Left renal cortex interstitium (tissue), 4 donors: ENCODE measurements at regions not wholly inside any gene's neighbourhood (a gene's known extent, or its start where the extent isn't known, plus 50 kb on each side); places are given as distances from the start of the nearest gene placed in this dataset.

Experiments used
- DNase-seq, 4 donors: peaks; one replicate each; pipeline ENCODE4 v3.0.0-alpha.2; 2013; ENCODE audit warnings: low read depth in 4 of 4, low spot score in 2 of 4, missing footprints in 1 of 4

DNA sequence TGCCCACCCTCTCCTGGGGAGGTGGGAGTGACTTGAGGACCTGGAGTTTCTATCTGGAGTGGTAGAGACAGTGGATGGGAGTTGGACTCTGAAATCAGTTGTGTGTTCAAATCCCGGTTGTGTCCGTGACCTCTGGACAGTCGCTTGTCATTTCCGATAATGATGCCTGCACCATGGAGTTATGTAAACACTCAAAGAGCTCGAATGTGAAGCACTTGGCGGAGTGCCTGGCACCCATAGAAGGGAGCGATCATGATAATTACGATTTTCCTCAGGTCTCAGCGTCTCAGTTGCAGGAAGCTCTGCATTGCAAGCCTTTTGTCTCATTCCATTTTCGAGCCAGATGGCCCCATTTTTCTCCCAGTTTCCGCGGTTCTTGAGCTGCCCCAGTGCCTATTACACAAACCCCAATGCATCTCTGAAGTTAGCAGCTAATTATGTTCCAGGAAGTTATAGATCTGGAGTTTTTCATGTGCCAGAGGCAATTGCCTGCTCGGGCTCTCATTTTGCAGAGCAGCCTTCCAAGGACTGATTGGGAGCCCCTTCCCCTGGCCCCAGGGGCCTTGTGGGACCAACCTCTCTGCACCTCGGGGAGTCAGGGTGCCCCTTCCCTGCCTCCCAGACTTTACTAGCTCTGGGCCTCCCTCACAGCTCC is 175.5 kb upstream of the MVB12B start:
- DNase-seq = no peak

DNA sequence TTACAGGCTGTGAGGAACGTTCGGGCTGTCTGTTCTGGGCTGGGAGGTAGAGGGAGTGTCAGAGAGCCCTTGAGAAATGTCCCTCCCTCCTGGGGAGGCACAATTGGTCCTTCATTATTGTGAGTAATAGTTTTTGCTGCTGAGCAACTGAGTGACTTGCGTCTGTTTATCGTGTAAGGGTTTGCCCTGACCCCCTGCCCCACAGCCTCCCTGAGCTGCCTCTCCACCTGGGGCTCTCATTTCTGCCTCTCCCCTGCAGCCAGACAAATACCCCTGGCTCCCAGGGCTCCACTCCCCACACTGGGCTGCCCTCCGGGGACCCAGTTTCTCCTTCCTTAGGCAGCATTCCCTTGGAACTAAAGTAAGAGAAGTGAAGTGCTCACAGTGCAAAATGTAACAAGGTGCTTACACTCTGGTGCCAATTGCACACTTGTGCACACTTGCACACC is 174.9 kb upstream of the MVB12B start:
- DNase-seq = no peak

DNA sequence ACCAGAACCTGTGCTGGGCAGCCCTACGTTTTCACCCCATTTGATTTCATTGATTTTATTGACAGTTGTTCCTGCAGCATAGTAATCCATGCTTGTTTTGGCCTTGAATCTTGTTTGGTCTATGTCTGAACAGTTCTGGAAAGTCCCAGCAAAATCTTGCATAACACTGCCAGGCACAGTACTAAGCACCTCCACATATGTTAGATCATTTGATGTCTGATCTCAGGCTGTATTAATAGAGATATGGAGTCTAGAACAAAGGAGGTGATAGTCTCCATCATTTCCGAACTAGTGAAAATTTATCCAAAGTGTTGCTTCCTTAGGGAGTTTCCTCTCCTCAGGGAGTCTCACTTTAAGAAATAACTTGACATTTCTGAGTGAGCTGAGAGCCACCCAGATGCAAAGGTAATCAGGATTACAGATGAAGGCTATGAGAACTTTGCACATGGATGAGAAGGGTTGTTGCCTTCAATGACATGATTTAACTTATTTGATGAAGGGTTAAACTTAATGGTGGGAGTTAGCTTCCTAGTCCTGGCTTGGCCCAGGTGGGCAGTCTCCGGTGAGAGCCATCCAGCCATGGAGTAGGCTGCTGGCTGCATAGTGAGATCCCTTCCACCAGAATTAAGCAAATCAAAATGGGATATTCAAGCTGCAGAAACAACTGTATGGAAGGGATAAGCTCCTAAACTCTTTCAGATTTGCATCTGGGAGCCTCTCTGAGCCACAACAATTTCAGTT is 173.8 kb upstream of the MVB12B start:
- no peak for DNase-seq

DNA sequence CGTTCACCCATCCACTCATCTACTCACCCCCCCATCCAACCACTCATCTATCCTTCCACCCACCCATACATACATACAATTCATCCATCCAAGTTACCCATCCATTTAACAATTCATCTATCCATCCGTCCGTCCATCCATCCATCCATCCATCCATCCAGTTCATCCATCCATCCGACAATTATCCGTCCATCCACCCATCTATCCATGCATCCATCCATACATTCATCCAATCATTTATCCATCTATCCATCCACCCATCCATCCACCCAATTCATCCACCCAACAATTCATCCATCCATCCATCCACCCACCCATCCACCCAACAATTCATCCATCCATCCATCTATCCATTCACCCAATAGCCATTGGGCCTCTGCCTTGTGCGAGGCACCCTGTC is 173.2 kb upstream of the MVB12B start:
- no peak for DNase-seq

DNA sequence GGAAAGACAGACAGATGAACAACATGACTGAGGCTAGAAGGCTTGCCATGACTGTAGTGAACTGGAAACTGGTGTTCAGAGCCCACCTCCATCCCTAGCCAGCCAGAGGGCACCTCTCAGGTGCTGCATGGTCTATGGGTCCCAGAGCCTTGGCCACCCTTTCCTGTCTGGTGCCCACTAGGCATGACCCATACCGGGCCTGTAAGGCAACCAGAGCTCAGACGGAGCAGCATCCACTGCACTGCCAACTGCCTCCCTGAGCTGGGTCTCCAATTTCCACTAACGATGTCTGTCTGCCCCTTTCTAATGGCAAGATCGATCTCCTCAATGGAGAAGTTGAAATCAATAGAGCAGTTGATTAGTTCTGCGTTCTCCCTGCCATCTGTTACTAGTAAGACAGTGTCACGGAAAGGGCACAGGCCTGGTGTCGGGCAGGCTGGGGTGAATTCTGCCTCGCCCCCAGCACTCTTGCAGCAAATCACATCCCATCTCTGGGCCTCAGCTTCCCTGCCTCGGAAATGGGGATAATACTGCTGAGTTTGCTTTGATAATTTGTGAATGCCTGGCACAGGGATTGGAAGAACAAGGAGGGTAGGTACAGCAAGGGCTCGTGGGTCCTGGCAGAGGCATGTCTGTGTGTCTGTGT is 172.3 kb upstream of the MVB12B start:
- no peak for DNase-seq

DNA sequence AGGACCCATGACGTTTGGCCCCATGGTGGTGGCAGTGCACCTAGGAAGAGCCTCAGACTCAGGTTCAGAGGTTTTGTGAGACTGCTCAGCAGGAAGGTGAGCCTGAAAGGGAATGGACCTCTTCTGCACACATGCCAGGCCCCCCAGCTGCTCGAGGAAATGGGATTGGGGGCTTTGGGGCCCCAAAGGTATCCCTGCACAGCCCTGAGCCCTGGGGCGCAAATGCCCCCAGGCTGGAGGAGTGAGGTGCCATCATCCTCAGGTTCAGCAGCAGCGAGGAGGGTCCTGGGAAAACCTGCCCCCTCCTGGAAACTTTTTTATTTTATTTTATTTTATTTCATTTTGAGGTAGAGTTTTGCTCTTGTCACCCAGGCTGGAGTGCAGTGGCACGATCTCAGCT is 171.8 kb upstream of the MVB12B start:
- DNase-seq = no peak

DNA sequence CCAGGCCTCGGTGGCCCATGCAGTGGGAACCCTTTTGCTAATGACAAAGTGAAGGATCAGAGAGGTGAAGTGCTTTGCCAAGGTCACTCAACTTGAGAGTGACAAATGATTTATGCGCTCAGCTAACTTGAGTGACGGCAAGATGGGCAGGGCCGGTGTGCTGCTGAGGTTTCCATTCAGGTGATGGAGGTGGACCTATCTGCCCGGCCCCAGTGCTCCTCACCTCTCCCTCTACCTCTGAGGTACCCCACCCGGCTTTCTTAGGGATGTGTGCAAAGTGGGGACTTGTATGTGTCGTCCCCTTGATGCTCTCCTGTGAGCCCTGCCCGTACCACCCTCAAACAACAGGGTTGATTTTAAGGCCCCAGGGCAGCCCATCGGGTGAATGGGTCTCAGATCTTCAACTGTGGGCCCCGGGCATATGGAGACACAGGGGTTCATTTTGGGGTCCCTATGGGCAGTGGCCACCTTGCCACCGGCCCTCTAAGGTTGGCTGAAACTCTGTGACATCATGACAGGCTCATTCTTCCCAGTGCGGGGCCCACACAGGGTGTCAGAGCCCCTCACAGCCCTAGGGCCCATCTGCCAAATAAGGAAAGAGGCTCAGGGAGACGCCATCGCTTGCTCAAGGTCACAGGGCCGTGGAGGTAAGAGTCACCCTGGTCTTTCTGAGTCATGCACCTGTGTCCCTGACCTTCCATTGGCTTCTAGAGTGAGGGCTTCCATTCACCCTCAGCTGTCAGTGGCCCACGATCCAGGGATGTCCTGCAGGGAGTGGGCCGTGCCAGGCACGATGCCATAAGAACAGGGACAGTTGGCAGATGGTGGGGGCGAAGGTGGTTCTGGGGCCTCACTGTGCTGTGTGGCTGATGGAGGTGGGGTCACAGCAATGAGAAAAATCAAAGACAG is 170.6 kb upstream of the MVB12B start:
- DNase-seq = no peak

DNA sequence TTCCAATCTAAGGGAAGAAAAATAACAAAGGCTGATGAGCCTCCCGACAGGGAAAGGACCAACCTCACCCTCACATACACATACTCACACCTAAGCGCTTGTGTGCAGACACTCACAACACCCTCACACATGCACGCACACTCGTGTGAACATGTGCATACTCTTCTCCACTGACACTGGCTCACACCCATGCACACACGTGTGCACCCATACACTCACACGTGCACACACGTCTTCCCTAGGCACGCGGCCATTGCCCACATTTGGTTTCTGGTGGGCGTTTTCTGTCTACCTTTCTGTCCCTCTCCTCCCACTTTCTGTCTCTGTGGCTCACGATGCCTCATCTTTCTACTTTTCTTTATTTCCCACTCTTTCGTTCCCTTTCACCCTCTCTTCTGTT is 169.7 kb upstream of the MVB12B start:
- no peak for DNase-seq

DNA sequence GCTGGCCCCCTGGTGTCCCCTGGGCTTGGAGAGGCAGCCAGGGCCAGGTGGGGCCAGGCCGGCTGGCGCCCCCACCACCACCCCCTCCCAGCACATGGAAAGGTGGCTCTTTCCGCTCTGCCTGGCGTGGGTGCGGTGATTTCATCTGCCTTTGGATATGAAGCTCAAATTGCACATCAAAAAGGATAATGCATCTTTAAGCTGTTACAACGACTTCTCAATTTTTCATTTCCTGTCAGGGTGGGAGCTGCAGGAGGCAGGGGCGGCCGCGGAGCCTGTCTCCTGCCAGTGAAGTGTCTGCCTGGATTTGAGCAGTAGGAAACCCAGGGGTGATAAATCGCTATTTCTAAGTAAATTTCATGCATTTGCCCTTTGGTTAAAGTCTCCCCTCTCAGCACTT is 169.2 kb upstream of the MVB12B start:
- DNase-seq = no peak

DNA sequence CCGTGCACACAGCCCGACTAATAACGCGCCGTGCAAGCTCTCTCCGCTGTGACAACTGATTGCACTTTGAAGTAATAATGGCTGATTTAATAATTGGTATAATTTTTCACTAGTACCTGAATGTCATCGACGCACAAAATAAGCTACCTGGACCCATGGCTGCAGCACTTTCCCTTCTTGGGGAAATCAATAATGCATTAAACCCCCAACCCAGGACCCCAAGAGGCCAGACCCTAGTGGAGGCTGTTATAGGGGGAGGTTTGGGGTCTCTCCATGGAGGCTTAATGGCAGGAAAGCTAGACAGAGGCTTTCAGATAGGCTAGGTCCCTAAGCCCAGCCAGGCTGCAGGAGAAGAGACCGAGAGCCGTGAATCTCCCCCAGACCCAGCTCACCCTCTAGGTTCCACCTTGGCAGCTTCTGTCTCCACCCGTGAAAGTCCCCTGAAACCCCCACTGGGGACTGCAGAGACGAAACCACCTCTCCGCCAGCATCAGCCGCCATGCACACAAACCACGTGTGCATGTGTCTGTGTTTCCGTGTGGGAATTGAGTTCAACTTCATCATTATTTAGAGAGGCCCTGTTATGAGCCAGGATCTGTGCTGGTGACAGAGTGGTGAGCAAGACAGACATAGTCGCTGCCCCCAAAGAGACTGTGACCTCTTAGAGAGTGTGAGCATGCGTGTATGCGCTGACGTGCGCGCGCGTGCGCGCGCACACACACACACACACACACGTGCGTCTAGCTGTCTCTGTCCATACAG is 168.6 kb upstream of the MVB12B start:
- no peak for DNase-seq

DNA sequence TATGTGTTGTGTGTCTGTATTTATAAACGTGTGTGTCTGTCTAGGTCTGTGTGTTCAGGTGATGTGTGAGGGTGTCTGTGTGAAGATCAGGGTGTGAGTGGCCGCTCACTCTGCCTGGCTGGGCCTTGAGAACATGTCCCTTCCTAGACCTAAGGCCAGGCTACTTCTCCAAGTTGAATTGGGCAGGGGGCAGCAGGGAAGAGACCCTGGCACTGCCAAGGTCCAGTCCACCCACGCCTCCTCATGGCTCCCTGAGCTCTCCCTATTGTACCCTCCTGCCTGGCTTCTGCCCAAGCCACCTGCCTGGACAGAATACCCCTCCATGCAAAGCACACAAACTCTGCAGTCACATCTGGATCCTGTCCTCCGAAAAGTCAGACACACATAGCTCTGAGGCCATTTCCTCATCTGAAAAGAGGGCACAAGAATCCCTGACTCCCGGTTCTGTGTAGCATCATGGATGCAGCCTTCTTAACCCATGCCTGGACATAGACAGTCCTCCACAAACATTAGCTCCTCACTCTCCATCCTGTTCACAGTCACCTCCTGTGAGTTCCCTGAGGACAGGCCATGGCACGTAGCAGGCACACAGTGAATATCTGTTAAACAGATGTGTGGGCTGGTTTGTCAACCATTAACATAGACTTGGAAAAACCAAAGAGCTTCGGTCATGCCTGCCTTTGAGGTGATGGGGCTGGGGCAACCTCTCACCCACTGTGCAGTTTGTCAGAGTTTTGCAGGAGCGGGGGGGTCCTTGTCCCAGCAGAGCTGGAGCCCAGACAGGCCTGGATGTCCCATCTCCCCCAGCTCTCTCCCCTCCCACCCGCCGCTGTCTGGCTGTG is 167.8 kb upstream of the MVB12B start:
- no peak for DNase-seq

DNA sequence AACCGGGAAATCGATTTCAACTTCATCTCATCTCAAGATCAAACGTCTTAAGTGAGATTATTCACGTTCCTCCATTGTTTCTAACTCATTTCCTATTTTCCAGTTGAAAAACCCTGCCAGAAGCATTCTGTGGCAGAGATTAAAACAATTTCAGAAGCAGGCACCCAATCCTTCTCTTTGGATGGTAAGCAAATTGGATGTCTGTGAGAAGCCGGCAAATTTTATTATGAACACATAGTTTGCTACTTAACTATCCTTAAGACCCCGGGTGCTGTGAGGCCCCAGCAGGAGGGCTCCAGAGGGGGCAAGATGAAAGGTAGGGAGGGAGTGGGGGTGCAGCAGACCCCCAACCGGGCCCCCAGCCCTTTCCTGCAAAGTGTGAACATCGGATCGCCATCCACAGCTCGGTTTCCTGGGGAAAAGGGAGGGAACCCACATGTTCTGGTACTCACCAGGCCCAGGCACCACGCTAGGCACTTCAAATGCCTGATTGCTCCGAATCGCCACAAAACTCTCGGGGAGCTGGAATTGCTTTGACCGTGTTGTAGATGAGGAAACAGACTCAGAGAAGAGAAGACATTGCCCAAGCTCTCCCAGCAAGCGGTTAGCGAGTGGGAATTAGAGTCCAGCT is 167.1 kb upstream of the MVB12B start:
- no peak for DNase-seq

DNA sequence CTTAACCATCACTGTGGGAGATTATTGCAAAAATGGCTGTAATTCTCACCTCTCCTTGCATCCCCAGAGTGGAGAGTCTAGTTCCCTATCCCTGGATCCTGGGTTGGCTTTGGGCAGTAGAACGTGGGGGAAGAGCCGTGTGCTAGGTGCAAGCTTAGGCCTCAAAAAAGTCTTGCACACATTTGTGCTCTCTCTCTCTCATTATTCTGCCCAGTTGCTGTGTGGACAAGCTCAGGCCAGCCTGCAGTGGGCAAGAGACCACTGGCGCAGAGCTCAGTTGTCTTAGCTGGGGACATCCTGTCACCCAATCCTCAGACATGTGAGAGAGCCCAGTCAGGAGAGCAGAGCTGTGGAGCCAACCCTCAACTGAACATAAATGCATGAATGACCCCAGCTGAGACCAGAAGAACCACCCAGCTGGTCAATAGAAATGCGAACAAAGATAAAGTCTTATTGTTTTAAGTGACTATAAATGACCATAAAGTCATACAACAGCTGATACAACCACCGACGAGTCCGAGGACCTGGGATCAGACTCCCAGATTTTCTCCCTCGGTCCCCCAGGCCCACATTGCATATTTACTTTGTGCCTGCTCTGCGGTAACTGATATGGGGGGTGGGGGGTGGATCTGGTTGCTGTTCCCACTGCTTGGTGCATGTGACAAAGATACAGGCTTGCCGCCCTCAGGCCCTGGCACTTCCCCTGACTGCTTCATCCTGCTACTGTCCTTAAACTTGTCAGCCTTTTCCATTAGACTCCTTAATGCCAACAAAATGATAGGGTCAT is 166.4 kb upstream of the MVB12B start:
- no peak for DNase-seq

DNA sequence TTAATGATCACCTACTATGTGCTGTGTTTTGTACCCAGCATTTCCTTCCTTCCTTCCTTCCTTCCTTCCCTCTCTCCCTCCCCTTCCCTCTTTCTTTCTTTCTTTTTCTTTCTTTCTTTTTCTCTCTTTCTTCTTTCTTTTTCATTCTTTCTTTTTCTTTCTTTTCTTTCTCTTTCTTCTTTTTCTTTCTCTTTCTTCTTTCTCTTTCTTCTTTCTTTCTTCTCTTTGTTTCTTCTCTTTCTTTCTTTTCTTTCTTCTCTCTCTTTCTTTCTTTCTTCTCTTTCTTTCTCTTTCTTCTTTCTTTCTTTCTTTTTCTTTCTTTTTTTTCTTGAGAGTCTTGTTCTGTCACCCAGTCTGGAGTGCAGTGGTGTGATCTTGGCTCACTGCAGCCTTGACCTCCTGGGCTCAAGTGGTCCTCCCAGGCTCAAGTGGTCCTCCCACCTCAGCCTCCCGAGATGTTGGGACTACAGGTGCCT is 165.7 kb upstream of the MVB12B start:
- no peak for DNase-seq

DNA sequence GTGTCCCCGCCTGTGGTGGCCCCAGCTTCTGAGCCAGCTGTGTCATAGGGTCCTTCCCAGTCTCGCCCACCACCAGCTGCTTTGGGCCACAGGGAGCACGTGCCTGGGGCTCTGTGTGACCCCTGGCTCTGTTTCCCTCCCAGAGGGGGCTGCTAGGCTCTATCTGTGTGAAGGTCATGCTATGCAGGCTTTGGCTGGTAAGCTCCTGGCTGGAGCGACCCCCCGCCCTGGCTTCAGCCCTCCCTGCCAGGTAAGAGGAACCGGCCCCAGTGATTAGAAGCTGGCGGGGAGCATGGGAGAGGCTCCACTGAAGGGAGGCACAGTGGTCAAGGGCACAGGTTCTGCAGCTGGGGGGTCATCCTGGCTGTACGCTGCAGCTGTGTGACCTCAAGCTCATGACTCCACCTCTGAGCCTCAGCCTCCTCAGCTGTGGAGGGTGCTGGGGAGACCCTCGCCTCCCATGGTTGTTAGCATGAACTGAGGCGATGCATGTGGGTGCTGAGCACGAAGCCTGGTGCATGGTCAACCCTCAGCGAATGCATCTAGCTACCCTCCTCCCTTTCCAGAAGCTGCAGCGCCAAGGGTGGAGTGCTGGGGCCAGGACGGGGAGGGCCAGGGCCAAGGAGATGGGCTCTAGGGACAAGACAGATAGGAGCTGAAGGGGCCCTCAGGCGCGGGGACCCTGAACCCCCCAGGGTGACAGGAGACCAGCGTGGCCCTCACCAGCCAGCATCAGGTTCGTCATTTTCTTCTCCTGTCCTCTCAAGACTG is 163.8 kb upstream of the MVB12B start:
- no peak for DNase-seq

DNA sequence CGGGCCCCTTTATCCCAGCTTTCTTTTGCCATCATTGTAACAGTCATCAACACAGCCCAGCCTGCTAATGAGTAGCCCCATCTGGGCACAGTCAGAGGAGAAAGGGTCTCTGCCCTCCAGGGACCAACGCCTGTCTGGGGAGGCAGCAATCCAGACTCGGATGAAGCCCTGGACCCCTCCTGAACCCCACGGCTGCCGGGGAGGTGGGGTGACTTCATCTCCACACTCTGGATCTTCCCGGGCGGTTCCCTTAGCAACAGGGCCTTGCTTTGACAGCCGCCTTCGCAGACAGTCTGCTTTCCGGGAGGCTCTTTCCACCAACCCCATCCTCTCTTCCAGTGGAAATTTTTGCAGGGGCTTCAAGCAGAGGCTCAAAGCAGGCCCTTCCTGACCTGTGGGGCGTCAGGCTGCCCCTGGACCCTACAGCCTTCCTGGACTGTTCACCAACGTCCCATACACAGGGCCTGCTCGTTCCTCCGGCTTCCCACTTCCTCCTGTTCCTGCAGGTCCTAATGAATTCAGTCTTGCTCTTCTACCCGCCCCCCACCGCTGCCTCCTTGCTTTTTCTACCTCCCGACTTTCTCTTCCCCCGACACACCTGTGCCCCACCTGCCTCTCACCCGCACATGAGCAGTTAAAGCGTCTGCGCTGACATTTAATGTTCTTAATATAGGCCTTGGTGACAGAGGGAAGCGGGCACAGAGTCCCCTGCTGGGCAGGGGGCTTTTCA is 161.7 kb upstream of the MVB12B start:
- no peak for DNase-seq
